OCI-LY7 (cell line): ENCODE measurements at regions not wholly inside any gene's neighbourhood (a gene's known extent, or its start where the extent isn't known, plus 50 kb on each side); places are given as distances from the start of the nearest gene placed in this dataset.

ENCODE experiments used
- CTCF ChIP-seq: fragments of 200-600 bp; sonication (generic); conservative IDR thresholded peaks from 2 replicates; pipeline ENCODE4 v1.5.1; 2014; ENCODE audit warnings: mild to moderate bottlenecking, antibody characterized with exemption, low read length, moderate library complexity, mixed read lengths
- EZH2phosphoT487 ChIP-seq: fragments of 200-600 bp; sonication (generic); IDR thresholded peaks from 2 replicates; pipeline ENCODE4 v1.6.1; 2018; ENCODE audit warnings: low read depth, borderline replicate concordance, mild to moderate bottlenecking, mixed run types, antibody characterized with exemption, low read length, moderate library complexity, mixed read lengths

- TF ChIP-seq CTCF (no peak), EZH2phosphoT487 (no peak)
Observed at GRCh38 chr3:144264794-144265193, 293.2 kb downstream of the DIPK2A start.
